ENCODE measurements at regions not wholly inside any gene's neighbourhood (a gene's known extent, or its start where the extent isn't known, plus 50 kb on each side); places are given as distances from the start of the nearest gene placed in this dataset.

GRCh38 chr1:48058135-48059025 is 61.2 kb upstream of the TRABD2B start:
- Histone ChIP-seq H3K4me3 (no peak overlapping the region), H4K20me1 (no peaks in the 10 kb centered on the region), H3K27me3 (no peaks in the 10 kb centered on the region), H3K36me3 (no peaks in the 10 kb centered on the region), H3K27ac (no peak overlapping the region), H3K9ac (no peak overlapping the region), H3K9me3 (replicated peaks in 1 of 11) (no peaks in the 10 kb centered on the region), H3K4me1 (peaks cover 8 to 13% (median 11%) of the 10 kb centered on the region in 10 experiments; a peak in 17 of 20 replicates), H3K4me2 (no peak overlapping the region)
- TF ChIP-seq Cebpa-rat (IDR thresholded peaks at IDR 0.05), result no peak

GRCh38 chr1:48057249-48057648 is 60.1 kb upstream of the TRABD2B start:
- Histone ChIP-seq H3K4me1 (peaks cover 8 to 16% (median 13%) of the 10 kb centered on the region in 10 experiments; a peak in 19 of 20 replicates), H3K27ac (no peak overlapping the region), H3K27me3 (no peaks in the 10 kb centered on the region), H3K4me2 (no peak overlapping the region), H3K9ac (no peak overlapping the region), H4K20me1 (no peaks in the 10 kb centered on the region; a peak in 1 of 22 replicates), H3K36me3 (no peaks in the 10 kb centered on the region), H3K9me3 (replicated peaks in 1 of 11) (no peaks in the 10 kb centered on the region), H3K4me3 (no peak overlapping the region)
- no peak for TF ChIP-seq Cebpa-rat (IDR thresholded peaks at IDR 0.05)

- no peak overlapping the region for H3K27ac ChIP-seq
- H3K27me3 ChIP-seq, result no peaks in the 10 kb centered on the region
- no peak overlapping the region for H3K4me3 ChIP-seq
- H3K9ac ChIP-seq, result no peak overlapping the region
- H3K4me1 ChIP-seq, result peaks cover under 1 to 16% (median 11%) of the 10 kb centered on the region in 10 experiments; a peak in 14 of 20 replicates
- no peaks in the 10 kb centered on the region for H3K9me3 ChIP-seq (replicated peaks in 1 of 11)
- no peak for TF ChIP-seq Cebpa-rat (IDR thresholded peaks at IDR 0.05)
- H3K4me2 ChIP-seq, result peak overlapping the region in 1 of 11 experiments; percentile 3; a peak in 1 of 22 replicates
- no peaks in the 10 kb centered on the region for H3K36me3 ChIP-seq
- H4K20me1 ChIP-seq, result no peaks in the 10 kb centered on the region; a peak in 1 of 22 replicates
Observed at GRCh38 chr1:48055876-48056764, 58.9 kb upstream of the TRABD2B start.

- H3K9ac ChIP-seq, result no peak overlapping the region
- no peaks in the 10 kb centered on the region; a peak in 1 of 22 replicates for H4K20me1 ChIP-seq
- no peak overlapping the region for H3K27ac ChIP-seq
- TF ChIP-seq Cebpa-rat (IDR thresholded peaks at IDR 0.05), result no peak
- no peaks in the 10 kb centered on the region for H3K9me3 ChIP-seq (replicated peaks in 1 of 11)
- peaks cover 0 to 16% (median 11%) of the 10 kb centered on the region in 10 experiments; a peak in 13 of 20 replicates for H3K4me1 ChIP-seq
- H3K4me2 ChIP-seq, result no peak overlapping the region
- H3K27me3 ChIP-seq, result no peaks in the 10 kb centered on the region
- no peaks in the 10 kb centered on the region for H3K36me3 ChIP-seq
- H3K4me3 ChIP-seq, result no peak overlapping the region
Observed at GRCh38 chr1:48054232-48054631, 57.0 kb upstream of the TRABD2B start.

GRCh38 chr1:48052923-48053291 is 55.7 kb upstream of the TRABD2B start:
- no peaks in the 10 kb centered on the region for H3K9me3 ChIP-seq (replicated peaks in 1 of 11)
- H3K36me3 ChIP-seq, result no peaks in the 10 kb centered on the region
- H3K9ac ChIP-seq, result no peak overlapping the region
- no peak overlapping the region for H3K4me3 ChIP-seq
- no peaks in the 10 kb centered on the region for H3K27me3 ChIP-seq
- no peak for TF ChIP-seq Cebpa-rat (IDR thresholded peaks at IDR 0.05)
- peaks cover 0 to 16% (median 11%) of the 10 kb centered on the region in 10 experiments; a peak in 13 of 20 replicates for H3K4me1 ChIP-seq
- H3K27ac ChIP-seq, result no peak overlapping the region
- H4K20me1 ChIP-seq, result no peaks in the 10 kb centered on the region; a peak in 1 of 22 replicates
- peak overlapping the region in 4 of 11 experiments; percentile 15 to 31 (median 28); a peak in 3 of 22 replicates for H3K4me2 ChIP-seq

- H3K27me3 ChIP-seq, result no peaks in the 10 kb centered on the region
- H3K27ac ChIP-seq, result no peak overlapping the region
- peaks cover 0 to 16% (median 11%) of the 10 kb centered on the region in 10 experiments; a peak in 13 of 20 replicates for H3K4me1 ChIP-seq
- H3K4me3 ChIP-seq, result no peak overlapping the region
- no peaks in the 10 kb centered on the region; a peak in 1 of 22 replicates for H4K20me1 ChIP-seq
- no peaks in the 10 kb centered on the region for H3K36me3 ChIP-seq
- no peak overlapping the region for H3K9ac ChIP-seq
- peak overlapping the region in 9 of 11 experiments; percentile 26 to 54 (median 35); a peak in 16 of 22 replicates for H3K4me2 ChIP-seq
- TF ChIP-seq Cebpa-rat (IDR thresholded peaks at IDR 0.05), result no peak
- no peaks in the 10 kb centered on the region for H3K9me3 ChIP-seq (replicated peaks in 1 of 11)
Observed at GRCh38 chr1:48051466-48052126, 54.4 kb upstream of the TRABD2B start.

- Histone ChIP-seq H3K4me1 (peaks cover 0 to 16% (median 11%) of the 10 kb centered on the region in 10 experiments; a peak in 13 of 20 replicates), H3K27ac (no peak overlapping the region)
- no peak for TF ChIP-seq Cebpa-rat (IDR thresholded peaks at IDR 0.05)
Observed at GRCh38 chr1:48049823-48050535, 52.8 kb upstream of the TRABD2B start.

GRCh38 chr1:48048980-48049379 is 51.8 kb upstream of the TRABD2B start:
- Histone ChIP-seq H4K20me1 (no peaks in the 10 kb centered on the region; a peak in 1 of 22 replicates), H3K4me1 (peaks cover 0 to 16% (median 11%) of the 10 kb centered on the region in 10 experiments; a peak in 13 of 20 replicates), H3K27ac (no peak overlapping the region), H3K27me3 (no peaks in the 10 kb centered on the region), H3K9ac (no peak overlapping the region), H3K36me3 (no peaks in the 10 kb centered on the region), H3K4me3 (no peak overlapping the region), H3K4me2 (no peak overlapping the region), H3K9me3 (replicated peaks in 1 of 11) (no peaks in the 10 kb centered on the region)
- no peak for TF ChIP-seq Cebpa-rat (IDR thresholded peaks at IDR 0.05)

More at GRCh38 chr1:48049823-48050535, 52.8 kb upstream of the TRABD2B start:
- H3K9ac ChIP-seq, result no peak overlapping the region
- no peaks in the 10 kb centered on the region for H3K27me3 ChIP-seq
- no peaks in the 10 kb centered on the region; a peak in 1 of 22 replicates for H4K20me1 ChIP-seq
- H3K4me2 ChIP-seq, result no peak overlapping the region
- no peaks in the 10 kb centered on the region for H3K9me3 ChIP-seq (replicated peaks in 1 of 11)
- no peaks in the 10 kb centered on the region for H3K36me3 ChIP-seq
- no peak overlapping the region for H3K4me3 ChIP-seq
